ENCODE measurements at regions not wholly inside any gene's neighbourhood (a gene's known extent, or its start where the extent isn't known, plus 50 kb on each side); places are given as distances from the start of the nearest gene placed in this dataset.

GRCh38 chr4:114180481-114180880 is 201.0 kb upstream of the ARSJ start:
- Histone ChIP-seq H3K9me2 (ENCODE audit: insufficient read depth, low read length) (no peaks in the 10 kb centered on the region), H3K4me1 (ENCODE audit: insufficient read depth, low read length, poor library complexity, severe bottlenecking) (no peaks in the 10 kb centered on the region), H3K4me3 (ENCODE audit: low read depth, low read length, poor library complexity, severe bottlenecking) (no peak overlapping the region), H4K20me1 (ENCODE audit: insufficient read depth, low read length) (no peaks in the 10 kb centered on the region), H3K27ac (ENCODE audit: low read depth, low read length, poor library complexity, severe bottlenecking) (no peak overlapping the region), H3K9me3 (ENCODE audit: low read length) (no peaks in the 10 kb centered on the region), H2AFZ (ENCODE audit: low read length) (no peak overlapping the region), H3K4me2 (ENCODE audit: low read length) (no peak overlapping the region), H3K36me3 (ENCODE audit: insufficient read depth, low read length) (no peaks in the 10 kb centered on the region), H3K79me2 (ENCODE audit: insufficient read depth, low read depth, low read length) (no peaks in the 10 kb centered on the region)
- ChIA-PET CTCF (ENCODE audit: unreplicated experiment) (no interaction called here), POLR2A (no interaction called here)
- BruUV-seq (replicated peaks): no TSS peak
- intact Hi-C loops (cut with micrococcal nuclease; ENCODE audit: unreplicated experiment): loop anchor here (5.0 kb wide), 1 partner anchor 788 kb away; no protein-coding TSS in a partner anchor
- peak; percentile 30 for DNase-seq (ENCODE audit: low spot score)
- TF ChIP-seq, protein P1, sequence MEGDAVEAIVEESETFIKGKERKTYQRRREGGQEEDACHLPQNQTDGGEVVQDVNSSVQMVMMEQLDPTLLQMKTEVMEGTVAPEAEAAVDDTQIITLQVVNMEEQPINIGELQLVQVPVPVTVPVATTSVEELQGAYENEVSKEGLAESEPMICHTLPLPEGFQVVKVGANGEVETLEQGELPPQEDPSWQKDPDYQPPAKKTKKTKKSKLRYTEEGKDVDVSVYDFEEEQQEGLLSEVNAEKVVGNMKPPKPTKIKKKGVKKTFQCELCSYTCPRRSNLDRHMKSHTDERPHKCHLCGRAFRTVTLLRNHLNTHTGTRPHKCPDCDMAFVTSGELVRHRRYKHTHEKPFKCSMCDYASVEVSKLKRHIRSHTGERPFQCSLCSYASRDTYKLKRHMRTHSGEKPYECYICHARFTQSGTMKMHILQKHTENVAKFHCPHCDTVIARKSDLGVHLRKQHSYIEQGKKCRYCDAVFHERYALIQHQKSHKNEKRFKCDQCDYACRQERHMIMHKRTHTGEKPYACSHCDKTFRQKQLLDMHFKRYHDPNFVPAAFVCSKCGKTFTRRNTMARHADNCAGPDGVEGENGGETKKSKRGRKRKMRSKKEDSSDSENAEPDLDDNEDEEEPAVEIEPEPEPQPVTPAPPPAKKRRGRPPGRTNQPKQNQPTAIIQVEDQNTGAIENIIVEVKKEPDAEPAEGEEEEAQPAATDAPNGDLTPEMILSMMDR (conservative IDR thresholded peaks at IDR 0.05; ENCODE audit: low read length): peak; percentile 71
- no peak for TF ChIP-seq EZH2phosphoT487 (IDR thresholded peaks at IDR 0.05; ENCODE audit: borderline replicate concordance, low read depth, low read length)

- Histone ChIP-seq H4K20me1 (ENCODE audit: insufficient read depth, low read length) (no peaks in the 10 kb centered on the region), H3K4me1 (ENCODE audit: insufficient read depth, low read length, poor library complexity, severe bottlenecking) (no peaks in the 10 kb centered on the region), H3K9me3 (ENCODE audit: low read length) (no peaks in the 10 kb centered on the region), H3K79me2 (ENCODE audit: insufficient read depth, low read depth, low read length) (no peaks in the 10 kb centered on the region), H3K4me3 (ENCODE audit: low read depth, low read length, poor library complexity, severe bottlenecking) (no peak overlapping the region), H3K4me2 (ENCODE audit: low read length) (no peak overlapping the region), H3K36me3 (ENCODE audit: insufficient read depth, low read length) (no peaks in the 10 kb centered on the region), H2AFZ (ENCODE audit: low read length) (no peak overlapping the region), H3K27ac (ENCODE audit: low read depth, low read length, poor library complexity, severe bottlenecking) (no peak overlapping the region), H3K9me2 (ENCODE audit: insufficient read depth, low read length) (no peaks in the 10 kb centered on the region)
- intact Hi-C loops (cut with micrococcal nuclease; ENCODE audit: unreplicated experiment): loop anchor here (5.0 kb wide), 1 partner anchor 793 kb away; no protein-coding TSS in a partner anchor
- ChIA-PET CTCF (ENCODE audit: unreplicated experiment) (no interaction called here), POLR2A (no interaction called here)
- TF ChIP-seq, protein P1 (conservative IDR thresholded peaks at IDR 0.05; ENCODE audit: low read length): no peak
- TF ChIP-seq EZH2phosphoT487 (IDR thresholded peaks at IDR 0.05; ENCODE audit: borderline replicate concordance, low read depth, low read length): no peak
- no TSS peak for BruUV-seq (replicated peaks)
- no peak for DNase-seq (ENCODE audit: low spot score)
Measured at GRCh38 chr4:114184901-114185300, 205.5 kb upstream of the ARSJ start.

- no peak overlapping the region for H2AFZ ChIP-seq (ENCODE audit: low read length)
- no peak overlapping the region for H3K4me2 ChIP-seq (ENCODE audit: low read length)
- H3K27ac ChIP-seq (ENCODE audit: low read depth, low read length, poor library complexity, severe bottlenecking): no peak overlapping the region
- H4K20me1 ChIP-seq (ENCODE audit: insufficient read depth, low read length): no peaks in the 10 kb centered on the region
- ChIA-PET CTCF (ENCODE audit: unreplicated experiment) (no interaction called here), POLR2A (interaction anchor here (0.5 kb wide), 1 partner anchor 102 kb away, joined by 5 read pairs; no protein-coding TSS in a partner anchor)
- no peak for DNase-seq (ENCODE audit: low spot score)
- no peaks in the 10 kb centered on the region for H3K79me2 ChIP-seq (ENCODE audit: insufficient read depth, low read depth, low read length)
- H3K4me3 ChIP-seq (ENCODE audit: low read depth, low read length, poor library complexity, severe bottlenecking): no peak overlapping the region
- H3K4me1 ChIP-seq (ENCODE audit: insufficient read depth, low read length, poor library complexity, severe bottlenecking): no peaks in the 10 kb centered on the region
- BruUV-seq (replicated peaks): no TSS peak
- H3K9me3 ChIP-seq (ENCODE audit: low read length): no peaks in the 10 kb centered on the region
- no peak for TF ChIP-seq EZH2phosphoT487 (IDR thresholded peaks at IDR 0.05; ENCODE audit: borderline replicate concordance, low read depth, low read length)
- TF ChIP-seq, protein P1 (conservative IDR thresholded peaks at IDR 0.05; ENCODE audit: low read length): no peak
- no peaks in the 10 kb centered on the region for H3K36me3 ChIP-seq (ENCODE audit: insufficient read depth, low read length)
- intact Hi-C loops (cut with micrococcal nuclease; ENCODE audit: unreplicated experiment): no loop called here
- H3K9me2 ChIP-seq (ENCODE audit: insufficient read depth, low read length): no peaks in the 10 kb centered on the region
Measured at GRCh38 chr4:114187592-114187991, 208.1 kb upstream of the ARSJ start.

Data from OCI-LY7 (cell line).